Activated CD4-positive, alpha-beta T cell treated with anti-CD3 and anti-CD28 coated beads for 24 hours (primary cell): ENCODE measurements at regions not wholly inside any gene's neighbourhood (a gene's known extent, or its start where the extent isn't known, plus 50 kb on each side); places are given as distances from the start of the nearest gene placed in this dataset.

ENCODE experiments used
- DNase-seq, 2 donors: peaks; one replicate each; pipeline ENCODE4 v3.0.0-alpha.2; 2020; ENCODE audit warnings: low read depth in 2 of 2

- DNase-seq, result no peak
Measured at GRCh38 chr3:111352585-111352984, 189.4 kb upstream of the CD96 start.

- no peak for DNase-seq
Measured at GRCh38 chr3:111359261-111360030, 182.6 kb upstream of the CD96 start.

GRCh38 chr3:111362381-111363009, 179.5 kb upstream of the CD96 start:
- DNase-seq, result no peak

- DNase-seq, result no peak
Measured at GRCh38 chr3:111366515-111366914, 175.5 kb upstream of the CD96 start.

- no peak for DNase-seq
Measured at GRCh38 chr3:111368056-111368455, 173.9 kb upstream of the CD96 start.

GRCh38 chr3:111369958-111370357, 172.0 kb upstream of the CD96 start:
- no peak for DNase-seq

- DNase-seq, result no peak
Measured at GRCh38 chr3:111373239-111373638, 168.8 kb upstream of the CD96 start.

- DNase-seq, result no peak
Measured at GRCh38 chr3:111373861-111374260, 168.1 kb upstream of the CD96 start.

- DNase-seq, result no peak
Measured at GRCh38 chr3:111385971-111386495, 156.0 kb upstream of the CD96 start.

- peak in 1 of 2 donors; percentile 12 for DNase-seq
Measured at GRCh38 chr3:111392894-111393398, 149.1 kb upstream of the CD96 start.

GRCh38 chr3:111412656-111413055, 129.3 kb upstream of the CD96 start:
- DNase-seq, result no peak

GRCh38 chr3:111414531-111414930, 127.5 kb upstream of the CD96 start:
- no peak for DNase-seq

- no peak for DNase-seq
Measured at GRCh38 chr3:111415018-111415417, 127.0 kb upstream of the CD96 start.

- DNase-seq, result no peak
Measured at GRCh38 chr3:111418391-111418790, 123.6 kb upstream of the CD96 start.

GRCh38 chr3:111428301-111428700, 113.7 kb upstream of the CD96 start:
- no peak for DNase-seq

- no peak for DNase-seq
Measured at GRCh38 chr3:111434941-111435622, 106.9 kb upstream of the CD96 start.

GRCh38 chr3:111438283-111438682, 103.7 kb upstream of the CD96 start:
- DNase-seq, result no peak

GRCh38 chr3:111454551-111454950, 87.4 kb upstream of the CD96 start:
- no peak for DNase-seq

- no peak for DNase-seq
Measured at GRCh38 chr3:111465081-111465670, 76.8 kb upstream of the CD96 start.

GRCh38 chr3:111470032-111470431, 72.0 kb upstream of the CD96 start:
- DNase-seq, result no peak

- DNase-seq, result no peak
Measured at GRCh38 chr3:111471831-111472230, 70.2 kb upstream of the CD96 start.

- no peak for DNase-seq
Measured at GRCh38 chr3:111472556-111472955, 69.4 kb upstream of the CD96 start.
